IPS-NIHi7 (cell line): ENCODE measurements at regions not wholly inside any gene's neighbourhood (a gene's known extent, or its start where the extent isn't known, plus 50 kb on each side); places are given as distances from the start of the nearest gene placed in this dataset.

Experiments
- DNase-seq: peaks from one replicate; pipeline ENCODE4 v3.0.0; 2012; ENCODE audit warnings: mixed read lengths; ENCODE audit errors: extremely low spot score

DNA sequence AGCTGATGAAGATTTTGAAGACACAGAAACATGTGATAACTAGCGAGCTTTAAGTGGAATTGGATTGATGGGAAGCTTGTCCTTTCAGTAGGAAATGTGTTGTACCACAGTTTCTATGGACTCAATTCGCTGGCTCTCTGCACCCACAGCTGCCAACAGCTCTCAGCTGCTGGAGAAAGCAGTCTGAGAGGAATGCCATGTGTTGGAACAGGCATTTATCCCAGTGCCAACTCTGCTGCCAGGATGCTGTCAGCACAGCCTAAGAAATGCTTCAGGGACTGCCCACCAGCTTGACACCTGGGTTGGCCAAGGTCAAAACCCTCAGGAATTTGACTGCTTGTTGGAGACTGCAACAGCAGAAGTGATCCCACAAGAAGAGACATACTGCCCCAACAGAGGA lies 193.0 kb upstream of the THSD7B start:
- DNase-seq: no peak

DNA sequence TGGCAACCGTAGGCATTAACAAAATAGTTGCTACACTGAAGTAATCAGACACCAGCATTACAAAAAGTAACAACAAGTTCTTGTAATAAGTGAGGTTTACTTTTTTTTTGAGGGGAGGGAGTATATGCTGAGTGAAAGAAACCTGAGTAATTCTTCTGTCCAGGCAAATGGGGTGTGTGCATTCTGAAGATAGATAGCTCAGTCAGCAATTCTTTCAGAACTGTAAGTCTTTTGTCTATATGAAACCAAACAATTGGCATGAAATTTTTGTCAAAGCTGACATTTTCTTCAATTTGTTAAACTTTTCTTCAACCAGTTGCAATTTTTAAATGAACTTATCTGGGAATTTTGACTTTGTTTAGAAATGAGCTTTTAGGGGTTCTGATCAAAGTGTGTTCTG lies 208.1 kb upstream of the THSD7B start:
- DNase-seq: no peak

DNA sequence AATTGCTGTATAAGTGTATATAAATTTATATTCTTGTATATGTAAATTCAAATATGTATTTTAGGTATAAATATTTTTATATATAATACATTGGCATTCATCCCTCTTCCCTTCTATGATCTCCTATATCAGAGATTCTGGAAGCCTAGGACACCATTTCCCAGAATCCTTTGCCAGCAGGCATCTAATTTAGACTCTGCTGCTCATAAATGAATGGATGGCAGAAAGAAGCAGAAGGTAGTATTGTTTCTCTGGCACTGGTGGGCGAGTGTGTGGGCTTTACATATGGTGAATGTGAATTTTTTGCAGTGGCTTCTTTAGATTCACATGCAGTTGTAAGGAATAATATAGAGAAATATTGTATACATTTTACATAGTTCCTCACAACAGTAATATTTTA lies 215.2 kb upstream of the THSD7B start:
- no peak for DNase-seq

DNA sequence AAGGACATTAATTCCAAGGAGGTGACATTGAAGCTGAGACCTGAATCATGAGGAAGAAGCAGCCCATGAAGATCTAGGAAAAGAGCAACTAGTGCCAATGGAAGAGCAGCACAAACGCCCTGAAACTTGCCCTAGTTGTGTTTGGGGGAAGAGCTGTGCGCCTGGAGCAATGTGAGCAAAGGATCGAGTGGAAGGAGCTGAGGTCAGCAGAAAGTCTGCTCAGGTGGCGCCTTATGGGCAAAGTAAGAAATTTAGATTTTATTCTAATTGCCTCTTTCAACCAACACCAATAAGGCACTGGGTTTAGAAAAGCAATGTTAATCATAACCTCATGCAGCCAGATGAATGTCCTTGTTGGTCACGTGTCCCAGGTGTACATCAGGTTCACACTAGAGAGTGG lies 226.0 kb upstream of the THSD7B start:
- DNase-seq: no peak

DNA sequence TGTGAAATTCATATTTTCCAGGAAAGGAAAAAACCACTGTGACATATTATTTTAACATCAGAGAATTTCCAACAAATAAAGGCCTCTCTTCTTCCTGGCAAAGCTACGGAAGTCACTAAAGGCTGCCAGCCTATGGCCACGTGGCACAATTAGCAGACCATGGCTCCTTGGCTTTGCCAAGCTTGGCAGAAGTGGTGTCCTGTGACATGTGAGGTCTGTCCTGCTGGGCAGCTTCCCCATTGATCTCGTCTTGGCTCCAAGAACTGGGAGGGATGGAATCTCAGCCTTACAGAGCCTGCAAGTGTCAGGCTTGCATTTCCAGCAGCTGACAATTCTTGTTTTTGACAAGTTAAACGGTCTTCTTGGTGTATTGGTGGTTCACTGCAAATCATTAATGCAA lies 226.9 kb upstream of the THSD7B start:
- DNase-seq: no peak

DNA sequence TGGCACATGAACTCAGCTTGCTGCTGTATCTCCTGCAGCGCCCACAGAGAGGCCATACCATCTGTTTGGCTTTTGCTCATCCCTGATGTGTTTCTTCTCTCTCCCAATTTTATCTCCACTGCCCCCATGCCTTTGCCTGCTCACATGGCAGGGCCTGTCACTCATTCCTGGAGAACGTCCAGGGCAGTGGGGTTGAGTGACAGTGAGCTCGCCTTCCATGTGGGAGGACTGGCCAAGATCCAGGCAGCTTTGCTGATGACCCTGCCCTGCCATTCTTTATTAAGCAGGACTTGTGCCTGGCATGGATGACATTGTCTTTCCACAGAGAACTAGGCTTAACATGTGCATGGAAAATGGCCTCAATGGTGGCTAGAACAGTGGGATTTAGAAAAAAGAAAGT lies 230.5 kb upstream of the THSD7B start:
- no peak for DNase-seq

DNA sequence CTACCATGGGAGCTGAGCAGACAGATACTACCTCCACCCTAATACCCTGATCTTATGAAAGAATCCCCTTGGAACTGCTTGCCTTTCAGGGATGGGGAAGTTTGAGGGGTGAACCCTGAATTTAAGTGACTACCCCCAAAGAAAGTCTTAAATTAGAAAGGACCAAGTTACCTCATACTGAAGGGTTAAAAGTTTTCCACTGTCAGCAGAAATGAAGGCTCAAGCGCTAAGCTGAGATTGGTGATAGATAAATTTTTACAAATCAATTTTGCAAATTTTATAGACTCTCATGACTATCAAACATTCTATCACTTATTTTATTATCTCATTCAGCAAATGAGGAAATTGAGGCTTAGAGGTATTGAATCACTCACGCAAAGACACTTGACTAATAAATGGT lies 233.2 kb upstream of the THSD7B start:
- no peak for DNase-seq

DNA sequence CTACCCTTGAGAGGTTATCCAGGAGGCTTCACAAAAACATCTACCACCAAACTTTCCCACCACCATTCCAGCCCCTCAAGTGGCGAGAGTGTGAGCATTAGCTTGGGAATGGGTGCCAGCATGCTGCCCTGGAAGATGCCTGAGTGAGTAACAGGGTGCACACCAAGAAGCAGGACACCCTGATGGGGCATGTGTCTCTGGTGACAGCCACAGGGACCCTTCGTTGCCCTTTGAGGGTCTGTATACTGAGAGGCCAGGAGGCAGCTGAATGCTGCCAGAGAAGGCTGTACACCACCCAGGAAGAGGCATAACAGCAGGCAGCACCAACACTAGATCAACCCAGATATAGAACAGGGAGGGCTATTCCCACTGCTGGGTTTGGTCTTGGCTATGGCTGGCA lies 233.6 kb upstream of the THSD7B start:
- no peak for DNase-seq

DNA sequence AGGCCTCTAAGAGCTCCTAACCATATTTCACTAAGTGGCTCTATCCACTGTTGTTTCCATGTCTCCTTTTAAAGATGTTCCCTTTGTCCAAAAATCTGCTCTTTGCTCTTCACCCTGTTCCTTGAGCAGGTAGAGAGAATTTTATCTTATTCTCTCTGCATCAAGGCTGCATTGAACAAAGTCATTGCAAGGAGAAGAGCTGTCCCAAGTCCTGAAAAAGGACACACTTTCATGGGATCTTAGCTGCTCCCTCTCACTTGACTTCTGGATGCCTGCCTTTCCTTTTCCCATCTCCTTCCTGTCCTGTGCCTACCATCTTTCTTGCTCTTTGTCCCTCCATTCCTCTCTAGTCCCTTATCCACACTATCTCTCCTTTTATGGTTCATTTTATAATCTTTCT lies 235.2 kb upstream of the THSD7B start:
- DNase-seq: peak; percentile 40

DNA sequence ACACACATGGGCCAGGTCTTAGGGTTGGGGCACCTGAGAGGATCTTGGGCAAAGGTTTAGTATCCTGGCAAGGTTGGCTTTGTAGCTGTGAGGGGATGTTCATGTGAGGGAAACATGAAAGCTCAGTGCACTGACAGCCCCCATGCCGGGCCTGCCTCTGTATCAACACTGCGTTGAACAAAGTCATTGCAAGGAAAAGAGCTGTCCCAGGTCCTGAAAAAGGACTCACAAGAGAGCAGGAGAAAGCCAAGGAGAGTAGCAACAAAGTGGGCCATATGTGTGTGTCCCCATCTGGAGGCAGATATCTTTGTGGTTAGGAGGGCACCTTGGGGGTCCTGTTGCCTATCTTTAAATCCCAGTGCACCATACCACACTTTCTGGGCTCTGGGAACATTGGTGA lies 237.8 kb upstream of the THSD7B start:
- peak; percentile 74 for DNase-seq

DNA sequence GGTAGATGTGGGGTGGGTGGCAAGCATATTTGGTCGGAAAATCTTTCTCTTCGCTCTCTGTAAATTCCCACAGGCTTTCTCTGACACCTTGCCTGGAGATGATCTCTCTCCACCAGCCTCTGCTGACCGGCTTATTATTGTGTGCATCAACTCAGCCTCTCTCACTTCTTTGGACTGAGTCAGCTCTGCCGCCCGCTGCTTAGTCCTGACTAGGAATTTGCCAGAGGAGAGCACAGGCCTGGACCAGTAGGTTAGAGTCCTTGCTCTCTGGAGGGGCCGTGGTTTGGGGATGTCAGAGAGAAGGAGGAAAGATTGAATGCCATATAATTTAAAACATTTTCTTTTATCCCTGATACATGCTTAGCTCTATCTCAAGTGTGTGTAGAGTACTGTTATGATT lies 242.6 kb upstream of the THSD7B start:
- DNase-seq: no peak

DNA sequence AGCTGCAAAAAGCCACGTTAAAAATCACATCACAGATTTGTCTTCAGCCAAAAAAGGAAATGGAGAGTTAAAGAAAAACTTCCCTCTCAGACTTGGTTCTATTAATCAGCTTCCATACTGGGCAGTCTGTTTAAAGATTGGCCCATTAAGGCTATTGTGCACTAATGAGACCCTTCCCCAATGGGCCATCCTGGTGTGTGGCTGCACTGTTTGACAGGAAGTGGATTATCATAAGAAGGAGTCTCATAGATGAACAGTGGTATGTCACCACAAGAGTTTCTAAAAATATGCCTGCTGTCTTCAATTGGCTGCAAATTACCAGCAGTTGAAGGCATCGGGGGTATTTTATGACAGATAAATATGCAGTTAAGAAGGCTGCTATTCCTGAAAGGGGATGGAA lies 247.6 kb upstream of the THSD7B start:
- DNase-seq: no peak

DNA sequence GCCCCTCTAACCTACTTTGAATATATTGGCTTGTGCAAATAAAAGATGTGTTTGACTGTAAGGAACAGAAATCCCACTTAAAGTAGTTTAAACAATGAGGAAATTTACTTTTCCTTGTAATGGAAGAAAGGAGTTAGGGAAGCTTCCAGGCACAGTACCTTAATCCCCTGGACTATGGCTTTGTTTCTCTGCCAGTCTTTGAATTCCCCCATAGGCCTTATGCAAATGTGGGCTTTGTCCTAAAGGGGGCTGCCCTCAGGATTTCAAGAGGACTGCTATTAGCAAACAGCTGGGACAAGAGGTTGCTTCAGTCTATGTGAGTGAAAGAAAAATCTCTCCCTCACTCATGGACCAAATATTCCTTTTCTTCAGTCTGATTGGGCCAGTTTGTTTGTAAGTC lies 255.1 kb upstream of the THSD7B start:
- DNase-seq: peak; percentile 76

DNA sequence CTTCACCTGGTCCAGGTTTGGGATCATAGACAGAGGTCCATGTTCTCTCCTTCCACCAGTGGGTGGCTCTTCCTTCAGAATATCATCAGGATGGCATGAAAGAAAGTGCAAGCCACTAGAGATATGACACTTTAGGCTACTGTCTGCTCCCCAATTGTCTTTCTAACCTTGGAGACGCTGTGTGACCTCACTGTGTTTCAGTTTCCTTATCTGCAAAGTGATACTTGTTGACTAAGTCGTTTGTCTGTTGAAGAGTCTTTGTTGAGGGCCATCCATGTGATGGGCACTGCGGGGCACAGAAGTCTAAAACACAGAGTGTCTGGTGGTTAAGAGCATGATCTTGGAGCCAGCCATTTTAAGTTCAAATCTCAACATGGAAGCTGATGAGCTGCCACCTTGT lies 259.9 kb upstream of the THSD7B start:
- DNase-seq: no peak

DNA sequence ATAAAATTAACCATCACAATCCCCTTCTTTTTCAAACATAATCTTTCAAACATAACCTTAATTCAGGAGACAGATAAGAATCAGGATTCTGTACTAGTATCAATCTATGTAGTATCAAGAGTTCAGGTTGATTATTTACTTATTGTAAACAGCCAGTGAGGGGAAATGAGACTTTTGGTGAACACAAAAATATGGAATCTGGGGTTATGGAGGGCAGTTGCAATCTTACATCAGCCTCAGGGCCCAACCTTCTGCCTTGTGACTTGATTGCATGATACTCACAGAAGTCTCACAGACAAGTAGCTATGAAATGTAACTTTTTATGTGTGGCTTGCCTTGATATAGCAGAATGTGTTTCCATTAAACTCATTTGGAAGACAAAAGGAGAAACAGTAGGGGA lies 262.7 kb upstream of the THSD7B start:
- DNase-seq: no peak

DNA sequence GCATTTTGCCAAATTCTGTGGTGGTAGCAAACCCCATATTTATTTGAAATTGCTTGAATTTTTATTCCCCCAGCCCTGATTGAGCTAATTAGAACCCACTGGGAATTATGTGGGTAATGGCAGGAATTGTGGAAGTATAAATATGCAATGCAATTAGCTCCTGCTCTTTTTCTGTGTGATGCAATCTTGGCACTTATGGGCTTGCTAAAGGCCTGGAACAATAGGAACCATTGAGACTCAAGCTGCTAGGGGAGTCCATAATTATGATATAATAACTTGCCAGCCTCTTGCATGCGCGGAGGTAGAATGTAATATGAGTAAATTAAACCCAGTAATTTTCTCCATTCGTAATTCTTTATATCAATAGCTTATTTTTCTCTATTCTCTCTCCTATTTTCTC lies 267.6 kb upstream of the THSD7B start:
- DNase-seq: no peak

DNA sequence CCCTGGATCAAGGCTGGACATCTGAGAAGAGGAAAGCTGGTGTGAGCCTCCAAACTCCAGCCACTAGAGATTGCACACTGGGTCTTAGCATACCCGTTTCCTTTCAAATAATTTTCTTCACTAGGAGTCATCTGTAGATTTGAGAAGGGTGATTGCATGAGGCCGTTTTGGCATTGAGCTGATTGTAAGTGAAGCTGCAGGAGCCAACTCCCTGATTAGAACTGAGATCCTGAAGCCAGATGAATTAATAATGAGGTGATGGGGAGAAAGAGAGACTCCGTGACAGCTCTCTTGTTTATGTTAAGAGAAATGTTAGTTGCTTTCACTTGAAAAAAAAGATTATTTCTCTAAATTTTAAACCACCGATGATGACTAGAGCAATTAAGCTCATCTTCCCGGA lies 268.4 kb upstream of the THSD7B start:
- no peak for DNase-seq

DNA sequence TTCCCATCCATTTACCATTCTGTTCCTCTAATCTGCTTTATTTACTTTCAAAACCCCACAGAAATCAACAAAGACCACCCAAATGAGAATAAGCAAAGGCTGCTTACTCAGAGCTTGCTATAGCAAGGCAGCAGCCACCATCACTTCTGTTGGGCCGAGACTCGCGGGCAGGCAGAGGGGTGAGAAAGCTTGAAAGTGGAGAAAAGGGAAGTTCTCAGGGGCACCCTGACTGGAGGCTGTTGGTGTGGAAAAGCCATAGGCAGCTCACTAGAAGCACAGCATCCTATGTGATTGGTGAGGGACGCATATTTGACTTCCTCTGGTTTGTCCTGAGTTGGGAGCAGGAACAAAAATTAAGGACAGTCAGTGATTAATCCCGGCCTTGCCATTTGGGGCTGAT lies 269.7 kb upstream of the THSD7B start:
- no peak for DNase-seq

DNA sequence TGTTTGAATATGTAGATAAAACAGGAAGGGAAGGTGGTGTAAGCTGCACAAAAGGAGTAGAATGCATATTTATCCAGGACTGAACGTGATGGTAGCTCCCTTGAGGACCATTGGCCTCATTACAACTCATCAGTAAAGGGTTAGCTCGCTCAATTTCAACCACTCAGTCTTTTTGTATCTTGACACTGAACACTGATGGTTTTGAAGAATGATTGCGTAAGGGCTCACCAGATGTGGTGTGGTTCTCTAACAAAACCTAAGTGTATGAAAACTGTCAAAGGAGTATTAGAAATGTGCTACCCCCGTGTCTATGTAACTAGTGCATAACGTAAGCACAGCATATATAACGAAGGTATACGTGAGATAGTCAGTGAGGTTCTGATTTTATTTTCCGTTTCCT lies 272.4 kb upstream of the THSD7B start:
- DNase-seq: no peak

DNA sequence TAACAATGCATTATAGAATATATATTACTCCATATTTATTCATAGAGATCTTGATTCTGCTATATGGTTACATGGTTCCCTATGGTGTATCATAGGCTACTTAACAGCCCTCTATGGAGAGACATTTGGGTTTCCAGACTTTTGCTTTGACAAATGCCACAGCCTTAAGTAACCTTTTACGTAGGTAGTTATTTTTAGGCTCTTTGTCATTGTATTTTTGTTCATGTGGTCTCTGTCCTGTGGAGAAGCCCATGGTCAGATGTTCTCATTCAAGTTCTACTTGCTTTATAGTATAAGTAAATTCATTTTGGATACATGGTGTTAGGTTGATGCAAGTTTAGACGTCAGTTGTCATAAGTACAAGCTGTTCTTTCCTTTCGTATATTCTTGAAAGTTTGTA lies 275.2 kb upstream of the THSD7B start:
- no peak for DNase-seq

DNA sequence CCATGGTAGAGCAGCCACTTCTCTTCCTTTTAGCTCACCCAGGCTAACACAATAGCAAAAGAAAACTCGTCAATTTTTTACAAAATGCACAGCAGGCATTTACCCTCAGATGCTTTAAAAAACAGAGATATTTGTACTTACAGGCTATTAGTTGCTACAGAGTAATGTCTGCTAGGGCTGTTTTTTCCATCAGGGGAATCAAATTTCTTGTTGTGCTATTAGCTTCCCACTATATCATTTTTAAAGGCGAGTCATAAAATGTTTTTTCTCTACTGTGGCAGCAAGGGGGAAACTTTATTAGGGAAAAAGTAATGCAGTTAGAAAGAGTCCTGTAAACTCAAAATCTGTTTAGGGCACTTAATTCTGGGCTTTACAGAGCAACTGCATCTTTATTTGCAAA lies 277.9 kb upstream of the THSD7B start:
- DNase-seq: no peak

DNA sequence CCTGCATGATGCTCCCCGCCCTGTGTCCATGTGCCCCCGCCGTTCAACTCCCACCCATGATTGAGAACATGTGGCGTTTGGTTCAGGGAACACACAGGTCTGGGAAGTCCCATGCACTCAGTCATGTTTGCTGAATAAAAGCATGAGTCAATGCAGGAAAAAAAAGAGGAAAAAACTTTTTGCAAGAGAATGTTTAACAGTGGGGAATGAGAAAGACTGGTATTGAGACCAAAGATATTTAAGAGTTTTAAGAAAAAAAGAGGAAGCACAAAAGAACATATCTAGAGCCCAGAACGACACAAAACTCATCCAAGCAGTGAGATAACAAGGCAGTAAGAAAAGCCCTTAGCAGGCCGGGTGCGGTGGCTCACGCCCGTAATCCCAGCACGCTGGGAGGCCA lies 279.2 kb upstream of the THSD7B start:
- no peak for DNase-seq

DNA sequence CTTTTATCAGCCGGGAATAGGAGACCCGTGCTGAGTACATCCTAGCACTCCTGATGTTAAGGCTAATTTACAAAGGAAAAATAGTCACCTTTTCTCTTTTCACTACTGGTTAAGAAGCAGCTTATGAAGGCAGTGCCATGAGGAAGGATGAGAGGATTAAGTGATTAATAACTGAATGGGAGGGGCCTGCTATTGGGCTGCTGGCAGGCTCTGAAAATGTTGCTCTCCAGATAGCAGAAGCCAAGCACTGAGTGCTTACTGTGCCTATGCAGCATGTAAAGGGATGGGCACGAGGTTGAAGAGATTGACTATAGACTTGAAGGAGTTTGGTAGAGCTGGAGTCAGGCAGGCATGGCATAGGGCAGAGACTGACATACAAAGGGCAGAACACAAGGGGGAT lies 282.4 kb upstream of the THSD7B start:
- DNase-seq: no peak

DNA sequence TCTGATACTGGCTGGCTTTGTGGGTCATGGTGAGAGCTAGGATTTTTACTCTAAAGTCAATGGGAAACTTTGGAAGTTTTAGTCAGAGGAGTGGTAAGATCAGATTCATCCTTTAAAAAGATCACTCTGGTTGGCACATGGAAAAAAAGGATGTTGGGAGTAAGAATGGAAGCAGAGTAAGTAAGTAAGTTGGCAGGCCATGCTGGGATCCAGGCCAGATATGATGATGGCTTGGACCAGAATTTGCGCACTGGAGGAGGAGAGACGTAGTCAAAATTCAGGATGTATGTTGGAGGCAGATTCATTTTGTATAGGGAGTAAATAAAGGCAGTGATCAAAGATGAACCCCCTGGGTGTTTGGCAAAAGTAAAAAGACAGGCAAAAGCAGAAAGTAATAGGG lies 283.3 kb upstream of the THSD7B start:
- DNase-seq: no peak

DNA sequence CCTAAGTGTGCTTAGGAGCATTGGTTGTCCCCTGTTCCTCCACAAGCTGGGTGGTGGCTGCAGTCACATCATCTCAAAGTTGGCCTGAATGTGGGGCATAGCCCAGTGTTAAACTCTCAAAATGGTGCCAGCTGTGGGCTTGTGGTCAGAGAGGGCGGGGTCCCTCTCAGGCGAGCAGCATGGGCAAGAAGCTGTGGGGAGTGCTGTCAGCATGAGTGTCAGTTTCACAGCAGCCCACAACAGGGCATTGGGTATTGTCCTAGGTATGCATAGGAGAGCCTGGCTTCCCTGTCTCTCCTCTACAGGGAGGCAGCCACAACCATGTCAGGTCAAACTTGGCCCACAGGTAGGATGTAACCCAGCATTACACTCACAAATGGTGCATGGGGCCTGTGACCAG lies 285.6 kb upstream of the THSD7B start:
- no peak for DNase-seq
